ACC112 (cell line): ENCODE measurements at regions not wholly inside any gene's neighbourhood (a gene's known extent, or its start where the extent isn't known, plus 50 kb on each side); places are given as distances from the start of the nearest gene placed in this dataset.

Source experiments
- H2AFZ ChIP-seq: fragments of 200-600 bp; sonication (generic); one replicate; pipeline ENCODE4 v1.6.0; 2017; ENCODE audit warnings: antibody characterized with exemption, low read length; ENCODE audit not compliant: unreplicated experiment
- H3K27ac ChIP-seq: fragments of 200-600 bp; sonication (generic); 2 replicates; pipeline ENCODE4 v1.5.1; 2014; ENCODE audit warnings: low read depth, mild to moderate bottlenecking, antibody characterized with exemption, low read length, moderate library complexity
- H3K27me3 ChIP-seq: fragments of 200-600 bp; sonication (generic); 2 replicates; pipeline ENCODE4 v1.6.1; 2014; ENCODE audit warnings: mild to moderate bottlenecking, antibody characterized with exemption, low read length, moderate library complexity, mixed read lengths; ENCODE audit not compliant: insufficient read depth
- H3K36me3 ChIP-seq: fragments of 200-600 bp; sonication (generic); 2 replicates; pipeline ENCODE4 v1.6.1; 2016; ENCODE audit warnings: mild to moderate bottlenecking, antibody characterized with exemption, low read length, moderate library complexity, mixed read lengths; ENCODE audit not compliant: insufficient read depth
- H3K4me1 ChIP-seq: fragments of 200-600 bp; sonication (generic); one replicate; pipeline ENCODE4 v1.6.1; 2016; ENCODE audit warnings: low read length, mixed read lengths; ENCODE audit not compliant: insufficient read depth, unreplicated experiment, control insufficient read depth
- H3K4me3 ChIP-seq: fragments of 200-600 bp; sonication (generic); 2 replicates; pipeline ENCODE4 v1.5.1; 2014; ENCODE audit warnings: mild to moderate bottlenecking, low read depth, low read length
- H3K79me2 ChIP-seq: fragments of 200-600 bp; sonication (generic); one replicate; pipeline ENCODE4 v1.6.0; 2016; ENCODE audit warnings: low read length; ENCODE audit not compliant: control insufficient read depth, unreplicated experiment, insufficient read depth

DNA sequence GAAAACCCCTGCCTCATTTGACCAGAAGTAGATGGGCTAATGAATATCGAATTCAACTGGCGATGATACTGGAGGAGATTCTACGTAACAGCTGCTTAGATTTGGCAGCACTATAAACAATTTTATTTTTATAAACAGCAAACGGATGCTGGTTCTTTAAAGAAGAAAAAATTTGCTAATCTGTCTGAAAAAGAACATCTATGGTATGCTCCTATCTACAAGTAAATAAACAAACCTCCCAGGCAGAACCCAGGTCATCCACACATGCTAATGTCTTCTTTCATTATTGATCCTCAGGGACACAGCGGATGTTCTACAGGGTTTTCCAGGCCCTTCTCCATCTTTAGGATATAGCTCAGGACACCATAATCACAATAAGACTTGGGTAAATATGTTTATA lies 291.3 kb downstream of the ALDH8A1 start:
- peaks cover 14% of the 10 kb centered on the region for H3K4me1 ChIP-seq
- H3K36me3 ChIP-seq, result no peaks in the 10 kb centered on the region
- no peak overlapping the region for H2AFZ ChIP-seq
- no peaks in the 10 kb centered on the region for H3K79me2 ChIP-seq
- H3K4me3 ChIP-seq, result no peak overlapping the region
- H3K27me3 ChIP-seq, result no peaks in the 10 kb centered on the region
- no peak overlapping the region for H3K27ac ChIP-seq

DNA sequence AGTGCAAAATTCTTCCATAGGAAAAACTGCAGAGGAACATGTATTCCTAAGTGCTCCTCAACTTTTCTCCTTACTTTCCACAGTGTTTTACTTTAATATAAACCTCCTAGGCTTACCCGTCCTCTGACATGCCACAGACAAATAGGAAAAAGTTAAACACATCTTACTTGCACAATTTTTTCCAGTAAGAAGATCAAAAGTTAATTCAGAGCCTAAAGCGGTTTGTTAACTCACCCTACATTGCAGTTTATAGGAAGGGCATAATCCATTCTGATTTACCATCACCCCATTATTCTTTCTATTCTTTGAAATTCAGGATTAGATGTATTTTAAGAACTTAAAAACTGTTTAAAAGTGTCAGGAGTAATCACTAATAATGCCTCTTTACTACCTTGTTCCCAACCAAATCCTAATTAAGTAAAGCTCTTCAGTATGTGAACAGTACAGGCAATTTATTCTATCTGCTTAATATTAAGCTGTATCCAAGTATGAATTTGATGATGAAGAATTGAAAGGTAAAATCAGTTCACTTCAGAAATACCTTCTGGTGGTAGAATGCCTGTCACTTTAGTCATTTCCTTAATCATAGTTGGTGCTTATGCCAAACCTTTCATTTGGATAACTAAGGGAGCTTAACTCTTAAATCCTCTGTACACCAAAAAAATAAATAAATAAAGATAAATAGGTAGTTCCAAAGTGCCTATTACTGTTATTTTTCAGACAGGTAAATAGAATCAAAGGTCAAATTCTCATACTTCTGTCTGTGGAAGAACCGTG lies 292.0 kb downstream of the ALDH8A1 start:
- H3K27ac ChIP-seq, result no peak overlapping the region
- H3K4me3 ChIP-seq, result no peak overlapping the region
- no peaks in the 10 kb centered on the region for H3K79me2 ChIP-seq
- H2AFZ ChIP-seq, result no peak overlapping the region
- H3K4me1 ChIP-seq, result peaks cover 14% of the 10 kb centered on the region
- H3K36me3 ChIP-seq, result no peaks in the 10 kb centered on the region
- H3K27me3 ChIP-seq, result no peaks in the 10 kb centered on the region

DNA sequence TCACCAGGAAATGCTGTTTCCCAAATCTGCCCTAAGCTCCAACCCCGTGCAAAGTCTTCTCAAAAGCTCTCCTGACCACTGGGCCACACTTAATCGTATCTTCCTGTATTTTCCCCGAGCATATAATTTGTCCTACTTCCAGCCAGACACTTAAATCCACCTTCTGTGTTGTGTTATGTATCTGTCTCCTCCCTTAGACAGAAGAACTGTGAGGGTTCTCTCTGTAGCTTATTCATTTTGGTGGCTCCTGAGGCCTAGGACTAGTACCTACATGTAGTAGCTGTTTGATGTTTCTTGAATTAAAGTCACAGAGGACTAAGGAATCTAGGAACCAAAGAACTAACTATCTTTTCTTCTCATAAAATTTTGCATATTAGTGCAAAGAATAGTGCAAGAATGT lies 292.6 kb downstream of the ALDH8A1 start:
- H2AFZ ChIP-seq, result no peak overlapping the region

DNA sequence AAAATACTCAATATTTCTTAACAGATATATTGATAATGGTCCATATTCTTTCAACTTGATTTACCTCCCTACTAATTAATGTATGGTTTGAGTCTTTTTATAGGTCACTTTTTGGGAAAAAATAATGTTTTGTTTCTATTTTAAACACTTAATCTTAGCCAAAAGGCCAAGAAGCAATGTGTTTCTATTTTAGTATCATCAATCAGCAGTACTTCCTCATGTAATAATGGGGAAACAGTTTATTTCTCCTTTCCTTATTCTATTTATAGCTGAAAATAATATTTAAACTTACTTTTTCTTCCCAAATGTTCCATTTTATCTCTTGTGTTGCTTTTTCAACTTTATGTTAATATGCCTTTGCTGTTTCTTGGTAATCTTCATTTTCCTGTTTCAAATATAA lies 295.1 kb downstream of the ALDH8A1 start:
- H3K4me1 ChIP-seq, result peaks cover 14% of the 10 kb centered on the region
- H3K27ac ChIP-seq, result no peak overlapping the region
- no peak overlapping the region for H2AFZ ChIP-seq
- H3K36me3 ChIP-seq, result no peaks in the 10 kb centered on the region
- no peaks in the 10 kb centered on the region for H3K79me2 ChIP-seq
- no peaks in the 10 kb centered on the region for H3K27me3 ChIP-seq
- no peak overlapping the region for H3K4me3 ChIP-seq

More for the DNA sequence above, 292.6 kb downstream of the ALDH8A1 start:
- Histone ChIP-seq H3K36me3 (no peaks in the 10 kb centered on the region), H3K79me2 (no peaks in the 10 kb centered on the region), H3K27me3 (no peaks in the 10 kb centered on the region), H3K4me1 (peaks cover 14% of the 10 kb centered on the region), H3K27ac (no peak overlapping the region), H3K4me3 (no peak overlapping the region)

DNA sequence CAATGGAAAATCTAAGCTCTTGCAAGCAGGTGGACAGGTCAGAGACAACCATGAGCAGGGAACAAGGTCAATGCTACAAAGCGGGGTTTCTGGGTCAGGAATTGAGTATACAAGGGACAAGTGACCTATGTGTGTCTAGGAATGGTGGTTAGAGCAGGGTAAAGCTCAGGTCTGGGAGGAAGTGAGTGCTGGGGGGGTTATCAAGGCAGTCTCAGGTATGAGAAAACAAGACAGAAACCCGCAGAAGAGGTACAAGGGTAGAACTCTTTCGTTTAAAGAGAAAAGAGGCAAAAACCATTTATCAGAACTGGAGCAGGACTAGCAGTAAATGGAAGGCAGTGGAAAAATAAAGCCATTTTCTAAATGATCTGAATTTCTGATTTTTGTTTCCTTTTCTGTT lies 298.4 kb downstream of the ALDH8A1 start:
- Histone ChIP-seq H3K79me2 (no peaks in the 10 kb centered on the region), H2AFZ (no peak overlapping the region), H3K4me3 (no peak overlapping the region), H3K4me1 (no peaks in the 10 kb centered on the region), H3K27me3 (no peaks in the 10 kb centered on the region), H3K36me3 (no peaks in the 10 kb centered on the region), H3K27ac (no peak overlapping the region)

DNA sequence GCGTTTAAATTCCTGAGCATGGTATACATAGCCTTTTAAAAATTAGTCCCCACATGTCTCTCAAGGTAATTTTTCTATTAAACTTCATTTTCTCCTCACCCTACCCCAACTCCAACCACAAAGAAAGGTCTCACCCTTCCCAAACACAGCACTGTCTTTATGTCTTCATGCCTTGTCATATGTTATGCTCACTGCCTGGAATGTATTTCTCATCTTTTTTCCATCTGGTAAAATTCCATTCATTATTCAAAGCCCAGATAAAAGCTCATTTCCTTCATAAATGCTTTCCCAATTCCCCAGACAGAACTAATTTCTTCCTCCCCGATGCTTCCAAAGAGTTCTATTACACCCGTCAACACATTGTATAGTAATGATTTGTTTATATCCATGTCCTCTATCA lies 302.0 kb downstream of the ALDH8A1 start:
- H3K79me2 ChIP-seq, result no peaks in the 10 kb centered on the region
- H3K4me3 ChIP-seq, result no peak overlapping the region
- no peaks in the 10 kb centered on the region for H3K4me1 ChIP-seq
- no peak overlapping the region for H2AFZ ChIP-seq
- no peaks in the 10 kb centered on the region for H3K27me3 ChIP-seq
- H3K36me3 ChIP-seq, result no peaks in the 10 kb centered on the region
- H3K27ac ChIP-seq, result no peak overlapping the region

DNA sequence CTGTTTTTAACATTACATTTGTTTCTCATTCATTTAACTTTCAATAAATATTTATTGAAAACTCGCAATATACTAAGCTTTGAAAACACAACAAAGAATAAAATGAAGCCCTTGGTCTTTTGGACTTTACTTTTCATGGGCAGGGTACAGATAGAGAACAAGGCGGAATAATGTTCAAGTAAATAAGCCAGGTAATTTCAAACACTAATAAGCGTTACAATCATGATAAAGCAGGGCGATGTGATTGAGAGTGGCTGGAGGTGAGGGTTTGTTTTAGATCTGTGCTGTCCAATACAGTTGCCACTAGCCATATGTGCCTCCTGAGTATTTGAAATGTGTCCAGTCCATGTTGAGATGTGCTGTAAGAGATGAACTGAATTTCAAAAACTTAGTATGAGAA lies 307.1 kb downstream of the ALDH8A1 start:
- Histone ChIP-seq H3K27me3 (no peaks in the 10 kb centered on the region), H2AFZ (no peak overlapping the region), H3K4me1 (peaks cover 9% of the 10 kb centered on the region), H3K79me2 (no peaks in the 10 kb centered on the region), H3K36me3 (no peaks in the 10 kb centered on the region), H3K27ac (no peak overlapping the region), H3K4me3 (no peak overlapping the region)

DNA sequence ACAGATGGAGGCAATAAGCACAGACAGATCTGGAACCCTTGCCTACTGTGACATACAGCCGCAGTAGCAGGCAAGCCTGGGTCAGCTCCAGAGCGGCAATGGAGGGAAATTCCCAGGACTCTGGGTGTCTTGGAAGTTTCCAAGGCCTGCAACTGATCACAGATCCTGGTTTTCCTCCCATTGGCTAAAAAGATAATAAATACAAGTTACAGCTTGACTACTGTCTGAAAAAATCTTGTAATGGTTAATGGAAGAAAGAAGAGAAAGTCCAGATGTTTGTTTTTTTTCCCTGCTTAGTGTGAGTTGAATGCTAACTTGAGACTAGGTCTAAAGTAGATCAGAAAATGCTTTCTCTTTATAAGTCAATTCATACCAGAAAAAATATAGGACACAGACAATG lies 307.6 kb downstream of the ALDH8A1 start:
- no peaks in the 10 kb centered on the region for H3K79me2 ChIP-seq
- no peak overlapping the region for H3K4me3 ChIP-seq
- no peak overlapping the region for H2AFZ ChIP-seq
- H3K36me3 ChIP-seq, result no peaks in the 10 kb centered on the region
- no peak overlapping the region for H3K27ac ChIP-seq
- H3K4me1 ChIP-seq, result peaks cover 9% of the 10 kb centered on the region
- H3K27me3 ChIP-seq, result no peaks in the 10 kb centered on the region

DNA sequence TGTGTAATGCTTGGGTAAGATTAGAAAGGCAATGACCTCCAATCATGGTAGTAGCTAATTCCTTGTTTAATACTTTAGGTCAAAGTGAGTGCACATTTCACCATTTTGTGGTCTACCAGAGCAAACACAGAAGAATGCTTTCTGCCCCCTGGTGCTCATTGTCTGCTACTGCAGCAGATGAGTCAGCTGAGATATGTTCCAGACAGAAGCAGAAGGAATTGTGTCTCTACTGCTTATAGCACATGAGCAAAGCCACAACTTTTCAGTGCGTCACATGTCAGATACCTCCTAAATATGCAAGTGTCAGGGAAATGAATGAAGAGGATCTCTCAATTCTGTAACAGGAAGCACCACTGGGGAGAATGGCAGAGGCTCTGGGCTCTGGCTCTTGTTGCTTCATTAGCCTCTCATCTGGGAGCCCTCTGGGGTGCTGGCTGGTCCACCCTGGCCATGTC lies 308.9 kb downstream of the ALDH8A1 start:
- no peaks in the 10 kb centered on the region for H3K27me3 ChIP-seq
- H3K4me1 ChIP-seq, result peaks cover 9% of the 10 kb centered on the region
- no peak overlapping the region for H2AFZ ChIP-seq
- H3K36me3 ChIP-seq, result no peaks in the 10 kb centered on the region
- peak overlapping the region; percentile 11; the same call in 1 of the 2 replicates for H3K27ac ChIP-seq
- H3K4me3 ChIP-seq, result no peak overlapping the region
- no peaks in the 10 kb centered on the region for H3K79me2 ChIP-seq

DNA sequence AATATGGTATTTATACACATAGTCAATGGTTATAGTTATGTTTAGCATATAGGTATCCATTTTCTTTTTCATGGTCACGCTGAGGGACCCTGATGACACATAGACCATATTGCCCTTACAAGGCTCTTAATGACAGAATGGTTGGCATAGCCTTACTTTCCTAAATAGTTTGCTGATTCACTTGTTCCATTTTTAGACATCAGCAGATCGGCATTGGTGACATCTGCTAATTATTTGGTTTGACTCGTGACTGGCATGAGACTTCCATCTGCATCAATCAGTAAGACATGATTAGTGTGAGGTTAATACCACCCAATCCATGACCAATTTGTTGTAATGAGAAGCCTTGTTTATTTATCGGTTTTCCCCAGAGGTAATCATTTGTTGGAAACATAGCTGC lies 309.7 kb downstream of the ALDH8A1 start:
- no peaks in the 10 kb centered on the region for H3K27me3 ChIP-seq
- no peak overlapping the region for H3K27ac ChIP-seq
- no peak overlapping the region for H3K4me3 ChIP-seq
- H3K4me1 ChIP-seq, result peaks cover 9% of the 10 kb centered on the region
- no peaks in the 10 kb centered on the region for H3K79me2 ChIP-seq
- H2AFZ ChIP-seq, result no peak overlapping the region
- H3K36me3 ChIP-seq, result no peaks in the 10 kb centered on the region

DNA sequence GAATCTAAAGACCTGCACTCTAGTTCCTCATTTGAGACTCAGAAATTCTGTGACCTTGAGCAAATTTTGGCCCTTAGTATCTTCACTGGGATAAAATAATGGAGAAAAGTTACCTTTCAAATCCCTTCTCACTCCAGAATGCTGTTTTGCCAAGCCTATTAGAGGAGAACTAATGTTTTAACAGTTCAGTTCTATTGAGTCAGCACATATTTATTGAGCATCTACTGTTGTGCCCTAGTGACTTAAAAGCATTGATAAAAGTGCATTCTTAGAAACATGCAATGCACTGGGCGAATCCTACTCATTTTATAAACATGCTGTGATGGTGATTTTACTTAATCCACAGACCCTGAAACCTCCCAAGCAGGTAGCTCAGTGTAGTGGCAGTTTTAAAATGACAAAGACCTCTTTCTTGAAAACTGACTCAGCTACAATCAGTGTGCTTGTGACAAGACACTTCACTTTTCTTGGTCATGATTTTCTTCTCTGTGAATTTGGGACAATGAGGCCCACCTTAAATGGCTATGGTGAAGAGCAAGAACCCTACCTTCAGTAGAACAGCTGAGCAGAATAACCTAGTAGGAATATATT lies 312.0 kb downstream of the ALDH8A1 start:
- no peak overlapping the region for H3K27ac ChIP-seq

More for the DNA sequence above, 312.0 kb downstream of the ALDH8A1 start:
- Histone ChIP-seq H3K4me3 (no peak overlapping the region), H3K79me2 (no peaks in the 10 kb centered on the region), H3K4me1 (peaks cover 9% of the 10 kb centered on the region), H3K27me3 (no peaks in the 10 kb centered on the region), H2AFZ (no peak overlapping the region), H3K36me3 (no peaks in the 10 kb centered on the region)
